SK-N-DZ (cell line): ENCODE measurements at regions not wholly inside any gene's neighbourhood (a gene's known extent, or its start where the extent isn't known, plus 50 kb on each side); places are given as distances from the start of the nearest gene placed in this dataset.
"Not testable (repeated sequence)": the region's sequence is repeated elsewhere in the genome, so short reads cannot be mapped to it uniquely, and the experiment has no call there.

Source experiments
- DNase-seq: peaks from one replicate; pipeline ENCODE4 v3.0.0-alpha.2; 2015; ENCODE audit warnings: low spot score

GRCh38 chr18:58805467-58806187 is 59.0 kb upstream of the ZNF532 start:
- peak; percentile 49 for DNase-seq

GRCh38 chr18:58806826-58807714 is 57.6 kb upstream of the ZNF532 start:
- DNase-seq: no peak

DNA sequence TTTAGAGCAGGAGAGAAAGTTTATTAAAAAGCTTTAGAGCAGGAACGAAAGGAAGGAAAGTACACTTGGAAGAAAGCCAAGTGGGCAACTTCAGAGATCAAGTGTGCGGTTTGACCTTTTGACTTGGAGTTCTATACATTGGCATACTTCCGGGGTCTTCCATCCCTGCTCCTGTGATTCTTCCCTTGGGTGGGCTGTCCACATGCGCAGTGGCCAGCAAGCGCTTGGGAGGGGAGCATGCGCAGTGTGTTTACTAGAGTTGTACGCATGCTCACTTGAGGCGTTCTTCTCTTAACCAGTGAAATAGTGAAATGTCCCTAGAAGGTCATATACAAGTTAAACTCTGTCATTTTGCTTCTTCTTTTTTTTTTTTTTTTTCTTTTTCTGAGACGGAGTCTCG is 56.9 kb upstream of the ZNF532 start:
- no peak for DNase-seq

GRCh38 chr18:58808349-58808748 is 56.3 kb upstream of the ZNF532 start:
- no peak for DNase-seq

GRCh38 chr18:58811859-58812258 is 52.8 kb upstream of the ZNF532 start:
- not testable (repeated sequence) for DNase-seq

DNA sequence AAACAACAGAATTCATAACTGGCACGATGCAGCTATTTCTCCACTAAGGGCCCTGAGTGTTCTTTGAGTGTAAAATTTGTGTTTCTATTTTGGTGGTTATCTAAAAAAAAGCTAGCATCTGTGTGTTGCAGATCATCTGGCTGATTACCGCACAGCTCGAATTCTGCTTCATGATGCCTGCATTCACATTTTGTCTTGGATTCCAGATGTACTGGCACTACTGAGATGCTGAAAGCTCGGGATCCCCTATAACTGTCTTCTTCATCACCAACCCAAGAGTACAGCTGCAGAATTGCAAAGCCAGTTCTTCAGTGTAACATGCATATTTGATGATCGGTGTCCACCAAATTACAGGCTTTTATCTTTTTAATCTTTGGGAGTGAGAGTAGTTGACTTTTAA is 51.6 kb upstream of the ZNF532 start:
- DNase-seq: no peak

DNA sequence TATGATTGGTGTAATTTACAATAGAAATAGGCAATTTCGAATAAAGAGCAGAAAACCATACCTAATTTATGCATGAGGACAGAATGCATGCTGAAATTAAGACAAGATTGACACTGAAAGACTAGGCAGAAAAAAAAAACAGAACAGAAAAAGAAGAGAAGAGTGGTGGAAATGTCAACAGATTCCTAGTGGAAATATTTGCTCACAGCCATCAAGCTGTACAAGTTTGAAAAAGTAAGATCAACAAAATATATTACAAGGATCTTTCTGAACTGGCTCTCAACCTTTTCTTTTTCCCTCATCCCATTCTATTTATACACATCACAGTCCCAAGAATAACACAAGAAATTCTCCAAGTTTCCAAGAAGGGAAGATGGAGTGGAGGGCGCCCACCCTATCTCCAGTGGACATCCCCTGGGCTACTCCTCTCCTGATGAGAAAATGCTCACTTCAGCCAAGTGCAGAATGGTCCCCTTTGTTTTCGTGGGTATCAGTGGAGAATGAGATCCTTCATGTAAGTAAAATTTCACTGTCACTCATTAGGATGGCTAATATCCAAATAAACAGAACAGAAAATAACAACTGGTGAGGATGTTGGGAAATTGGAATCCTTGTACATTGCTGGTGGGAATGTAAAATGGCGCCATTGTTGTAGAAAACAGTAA is 51.0 kb upstream of the ZNF532 start:
- no peak for DNase-seq

GRCh38 chr18:58814317-58814716 is 50.4 kb upstream of the ZNF532 start:
- no peak for DNase-seq
